HG03558 (cell line): ENCODE measurements at regions not wholly inside any gene's neighbourhood (a gene's known extent, or its start where the extent isn't known, plus 50 kb on each side); places are given as distances from the start of the nearest gene placed in this dataset.
"Not testable (repeated sequence)": the region's sequence is repeated elsewhere in the genome, so short reads cannot be mapped to it uniquely, and the experiment has no call there.

Source experiments
- ATAC-seq: cut with Tn5 transposase; IDR thresholded peaks from one replicate; pipeline ENCODE4 v1.9.1; 2021; ENCODE audit warnings: moderate number of reproducible peaks; ENCODE audit not compliant: unreplicated experiment; ENCODE audit errors: extremely low read depth

DNA sequence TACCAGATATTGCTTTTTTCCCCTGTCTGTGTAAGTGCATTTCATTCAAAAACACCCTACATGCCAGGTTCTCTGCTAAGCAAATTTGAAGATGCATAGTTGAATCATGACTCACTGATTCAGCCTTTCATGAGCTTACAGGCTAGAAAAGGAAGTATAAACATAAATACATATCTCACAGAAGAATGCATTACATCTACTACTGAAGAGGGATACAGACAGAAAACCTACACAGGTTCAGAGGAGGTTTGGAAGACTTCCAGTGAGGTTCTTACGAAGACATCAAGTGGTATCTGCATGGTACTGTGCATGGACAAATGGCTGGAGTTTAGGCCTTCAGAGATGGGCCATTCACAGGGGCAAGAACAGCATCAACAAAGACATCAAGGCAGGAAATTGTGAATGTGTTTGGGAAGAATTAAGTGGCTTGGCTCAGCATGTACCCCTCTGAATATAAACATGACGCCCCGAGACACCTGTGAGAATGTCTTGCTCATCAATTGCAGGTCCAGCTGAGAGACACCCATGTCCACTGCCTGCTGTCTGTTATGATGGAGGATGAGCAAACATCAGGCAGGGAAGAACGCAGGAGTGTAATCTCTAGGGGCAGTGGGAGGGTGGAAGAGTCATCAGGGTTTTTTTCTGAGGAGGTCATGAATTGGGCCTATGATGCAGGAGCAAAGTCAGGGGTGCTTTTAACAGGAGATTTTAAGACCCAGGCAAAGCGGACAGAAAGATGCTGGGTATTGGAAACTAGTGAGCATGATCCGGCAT is 105.1 kb upstream of the GALNT15 start:
- ATAC-seq: no peak

DNA sequence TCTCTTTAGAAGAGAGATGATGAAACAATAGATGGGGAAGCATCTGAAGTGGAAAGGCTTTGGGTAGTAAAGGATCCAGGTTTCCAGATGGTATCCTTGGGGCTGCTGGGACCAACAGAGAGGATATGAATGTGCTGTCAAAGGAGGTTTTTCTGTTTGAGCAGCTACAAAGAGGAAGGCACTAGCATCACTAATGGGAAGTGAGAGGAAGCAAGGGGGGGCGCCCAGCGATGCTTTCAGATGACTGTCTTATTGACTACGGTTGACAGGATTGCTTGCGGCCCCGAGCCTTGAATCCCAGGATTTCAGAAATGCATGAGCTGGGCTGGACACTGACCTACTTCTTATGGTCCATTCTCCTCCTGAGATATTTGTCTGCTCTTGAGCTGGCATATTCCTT is 103.8 kb upstream of the GALNT15 start:
- no peak for ATAC-seq

- ATAC-seq: no peak
Observed at GRCh38 chr3:16071206-16071605, 103.3 kb upstream of the GALNT15 start.

GRCh38 chr3:16072420-16073110 is 101.9 kb upstream of the GALNT15 start:
- no peak for ATAC-seq

DNA sequence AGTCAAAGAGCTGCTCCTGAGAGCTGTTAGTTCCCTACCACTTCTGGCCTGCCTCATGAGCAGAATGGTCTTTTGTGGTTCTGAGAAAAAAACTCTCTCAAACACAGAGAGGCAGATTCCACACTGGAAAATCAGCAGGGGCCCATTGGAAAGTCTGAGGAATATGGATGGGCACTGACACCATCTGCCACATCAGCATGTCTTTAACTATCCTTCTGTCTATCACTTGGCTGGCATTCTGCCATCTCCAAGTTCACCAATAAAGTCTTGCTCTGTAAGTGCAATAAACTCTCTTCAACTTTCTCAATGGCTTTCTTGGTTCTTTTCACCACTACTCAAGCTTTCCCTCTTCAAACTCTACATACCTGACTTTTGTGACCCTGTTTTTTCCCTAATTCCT is 101.3 kb upstream of the GALNT15 start:
- no peak for ATAC-seq

GRCh38 chr3:16073990-16074671 is 100.3 kb upstream of the GALNT15 start:
- not testable (repeated sequence) for ATAC-seq

DNA sequence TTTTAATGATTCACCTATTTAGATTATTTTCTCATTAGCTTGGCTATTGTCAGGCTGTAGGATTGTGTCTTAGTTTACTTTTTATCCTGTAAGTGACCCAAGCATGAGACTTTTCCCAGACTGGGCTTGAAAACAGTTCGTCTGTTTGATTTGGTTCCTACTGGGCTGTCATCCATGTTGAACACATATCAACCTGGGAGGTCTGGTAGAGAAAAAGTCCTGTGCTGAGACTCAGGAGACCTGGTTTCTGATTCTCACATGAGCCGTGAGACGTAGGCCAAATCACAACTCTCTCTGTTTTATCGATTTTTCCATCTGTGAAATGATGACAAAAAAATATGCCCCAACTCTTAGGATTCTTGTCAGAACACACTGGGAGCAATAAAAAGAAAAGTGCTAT is 98.8 kb upstream of the GALNT15 start:
- no peak for ATAC-seq

DNA sequence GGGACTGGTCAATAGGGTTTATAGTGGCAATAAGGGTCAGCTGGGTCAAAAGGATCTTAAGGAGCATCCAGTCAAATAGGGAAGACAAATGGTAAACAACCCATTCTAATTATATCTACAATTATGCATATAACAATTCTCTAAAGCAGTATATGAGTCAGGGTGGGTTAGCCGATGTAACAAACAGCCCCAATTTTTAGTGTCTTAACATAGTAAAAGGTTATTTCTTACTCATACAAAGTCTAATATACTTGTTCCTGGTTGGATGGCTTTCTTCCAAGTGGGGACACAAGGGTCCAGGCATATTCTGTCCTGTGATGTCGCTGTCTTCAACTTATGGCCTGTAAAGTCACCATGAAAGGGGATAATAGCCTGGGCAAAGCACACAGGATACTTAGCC is 97.9 kb upstream of the GALNT15 start:
- ATAC-seq: no peak

- ATAC-seq: not testable (repeated sequence)
Observed at GRCh38 chr3:16077146-16077545, 97.3 kb upstream of the GALNT15 start.

GRCh38 chr3:16077681-16078080 is 96.8 kb upstream of the GALNT15 start:
- ATAC-seq: not testable (repeated sequence)

- no peak for ATAC-seq
Observed at GRCh38 chr3:16079519-16079918, 95.0 kb upstream of the GALNT15 start.

DNA sequence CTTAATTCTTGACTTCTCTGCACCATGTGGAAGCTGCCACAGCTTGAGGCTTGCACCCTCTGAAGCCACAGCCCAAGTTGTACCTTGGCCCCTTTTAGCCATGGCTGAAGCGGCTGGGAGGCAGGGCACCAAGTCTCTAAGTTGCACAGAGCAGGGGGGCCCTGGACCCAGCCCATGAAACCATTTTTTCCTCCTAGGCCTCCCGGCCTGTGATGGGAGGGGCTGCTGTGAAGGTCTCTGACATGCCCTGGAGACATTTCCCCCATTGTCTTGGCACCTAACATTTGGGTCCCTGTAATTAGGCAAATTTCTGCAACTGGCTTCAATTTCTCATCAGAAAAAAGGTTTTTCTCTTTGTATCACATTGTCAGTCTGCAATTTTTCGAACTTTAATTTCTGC is 92.8 kb upstream of the GALNT15 start:
- ATAC-seq: no peak

GRCh38 chr3:16084887-16085286 is 89.6 kb upstream of the GALNT15 start:
- ATAC-seq: no peak

DNA sequence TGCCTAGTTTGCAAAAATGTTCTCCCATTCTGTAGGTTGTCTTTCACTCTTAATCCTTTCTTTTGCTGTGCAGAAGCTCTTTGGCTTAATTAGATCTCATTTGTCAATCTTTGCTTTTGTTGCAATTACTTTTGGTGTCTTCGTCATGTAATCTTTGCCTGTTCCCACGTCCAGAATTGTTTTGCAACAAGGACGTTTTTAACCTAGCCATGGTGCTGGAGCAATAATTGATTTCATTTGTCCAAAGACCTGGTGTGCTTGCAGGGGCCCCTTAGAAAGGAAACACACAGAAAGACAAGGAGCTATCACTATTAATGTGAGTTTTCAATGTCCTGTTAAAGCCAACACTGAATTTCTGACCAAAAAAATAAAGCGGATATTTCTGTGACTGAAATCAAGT is 89.1 kb upstream of the GALNT15 start:
- ATAC-seq: no peak

DNA sequence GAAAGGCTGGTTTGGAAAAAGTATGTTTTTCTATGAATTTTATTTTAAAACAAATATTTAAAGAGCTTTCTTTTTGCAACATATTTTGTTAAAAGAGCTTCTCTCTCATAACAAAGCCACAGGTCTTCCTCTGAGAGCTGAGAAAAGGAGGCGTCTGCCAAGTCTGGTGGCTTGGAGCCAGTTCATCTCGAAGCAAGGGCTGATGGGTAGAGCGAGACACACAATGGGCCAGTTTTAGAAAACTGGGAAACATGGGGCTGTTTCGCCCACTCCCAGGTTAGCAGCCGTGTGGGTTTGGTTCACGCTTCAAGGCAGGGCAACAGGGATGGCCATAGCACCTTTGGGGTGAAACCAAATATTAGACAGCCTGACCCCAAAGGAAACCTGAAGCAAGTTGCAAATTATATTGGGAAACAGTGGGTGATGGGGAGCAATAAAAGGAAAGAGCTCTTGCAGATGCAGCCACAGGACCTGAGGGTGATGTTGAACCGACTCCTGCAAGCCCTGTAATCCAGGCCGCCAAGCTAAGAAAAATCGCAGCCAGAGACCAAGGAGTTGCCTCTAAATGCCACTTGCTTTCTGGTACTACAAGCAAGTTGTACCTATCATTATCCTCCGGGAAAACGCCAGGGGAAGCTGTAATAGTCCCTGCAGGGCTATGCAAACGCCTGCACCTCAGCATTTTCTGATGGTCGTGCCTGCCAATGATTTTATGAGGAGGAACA is 88.4 kb upstream of the GALNT15 start:
- ATAC-seq: no peak

DNA sequence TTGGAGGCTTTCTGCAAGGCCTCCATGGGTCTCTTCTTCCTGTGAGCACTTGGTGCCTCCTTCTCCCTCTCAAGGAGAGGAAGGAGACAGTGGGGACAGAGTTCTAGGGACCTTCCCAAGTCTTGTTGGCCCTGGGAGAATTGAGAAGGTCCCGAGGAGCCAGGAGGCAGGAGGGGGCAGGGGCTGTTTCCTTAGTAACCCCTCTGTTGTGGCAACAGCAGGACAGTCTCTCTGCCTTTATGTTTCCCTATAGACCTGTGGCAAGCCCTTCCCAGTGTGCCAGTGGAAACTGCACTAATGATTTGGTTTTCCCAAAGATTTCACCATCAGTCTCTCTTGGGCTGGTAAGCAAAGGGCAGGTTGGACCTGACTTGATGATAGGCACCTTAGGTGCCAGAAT is 87.8 kb upstream of the GALNT15 start:
- ATAC-seq: no peak

GRCh38 chr3:16088496-16088895 is 86.0 kb upstream of the GALNT15 start:
- ATAC-seq: no peak

GRCh38 chr3:16089521-16089920 is 85.0 kb upstream of the GALNT15 start:
- no peak for ATAC-seq

DNA sequence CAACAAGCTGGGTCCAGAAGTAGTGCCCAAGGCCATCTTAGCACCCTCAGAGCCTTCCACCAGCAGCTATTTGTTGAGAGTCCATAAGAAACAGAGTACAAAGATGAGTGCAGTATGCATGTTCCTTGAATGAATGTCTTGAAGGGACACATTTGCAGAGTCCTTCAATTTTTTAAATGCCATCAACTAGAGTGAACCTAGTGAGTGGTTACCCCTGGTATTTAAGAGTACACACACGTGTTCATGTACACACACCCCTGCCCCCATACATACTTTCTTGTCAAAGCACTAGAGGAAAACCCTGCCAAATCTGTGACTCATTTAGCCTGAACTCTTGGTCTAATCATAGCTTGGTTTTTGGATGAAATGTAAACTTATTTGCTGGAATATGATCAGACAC is 84.5 kb upstream of the GALNT15 start:
- ATAC-seq: no peak

- ATAC-seq: no peak
Observed at GRCh38 chr3:16090706-16091105, 83.8 kb upstream of the GALNT15 start.

GRCh38 chr3:16092923-16093322 is 81.6 kb upstream of the GALNT15 start:
- ATAC-seq: no peak
